OCI-LY7 (cell line): ENCODE measurements at regions not wholly inside any gene's neighbourhood (a gene's known extent, or its start where the extent isn't known, plus 50 kb on each side); places are given as distances from the start of the nearest gene placed in this dataset.

Experiments used
- BruUV-seq: library from RNA; stranded (reverse); fragments of 400-500 nt; replicated peaks from 2 replicates; lab custom pipeline; 2021; lab: Mats Ljungman, UMichigan
- CTCF ChIA-PET: fragments of 300-600 bp; sonication (Branson Sonifier 250); formaldehyde crosslinking; loops from one replicate; lab custom pipeline; 2022; ENCODE audit warnings: antibody characterized with exemption; ENCODE audit not compliant: unreplicated experiment; lab: Charles Lee
- POLR2A ChIA-PET: fragments of 300-600 bp; sonication (Branson Sonifier 250); formaldehyde crosslinking; loops from one replicate; lab custom pipeline; 2022; ENCODE audit warnings: antibody characterized with exemption; lab: Charles Lee
- DNase-seq: peaks from one replicate; pipeline ENCODE4 v3.0.0-alpha.2; 2015; ENCODE audit warnings: low spot score
- H2AFZ ChIP-seq: fragments of 200-600 bp; sonication (generic), shearing (Covaris generic); 2 replicates; pipeline ENCODE4 v1.6.1; 2014; ENCODE audit warnings: mild to moderate bottlenecking, antibody characterized with exemption, low read length, moderate library complexity
- H3K27ac ChIP-seq: fragments of 200-600 bp; sonication (generic); 2 replicates; pipeline ENCODE4 v1.5.1; 2014; ENCODE audit warnings: mixed run types, low read depth, mild to moderate bottlenecking, moderate library complexity, low read length, inconsistent platforms; ENCODE audit not compliant: poor library complexity, severe bottlenecking
- H3K36me3 ChIP-seq: fragments of 200-600 bp; sonication (generic); 2 replicates; pipeline ENCODE4 v1.6.1; 2014; ENCODE audit warnings: mild to moderate bottlenecking, antibody characterized with exemption, low read length, moderate library complexity, mixed read lengths; ENCODE audit not compliant: insufficient read depth
- H3K4me1 ChIP-seq: fragments of 200-600 bp; sonication (generic); 2 replicates; pipeline ENCODE4 v1.5.1; 2014; ENCODE audit warnings: mild to moderate bottlenecking, low read length; ENCODE audit not compliant: insufficient read depth, poor library complexity, severe bottlenecking
- H3K4me2 ChIP-seq: fragments of 200-600 bp; sonication (generic); 2 replicates; pipeline ENCODE4 v1.6.1; 2014; ENCODE audit warnings: mild to moderate bottlenecking, low read length
- H3K4me3 ChIP-seq: fragments of 200-600 bp; sonication (generic); 2 replicates; pipeline ENCODE4 v1.5.1; 2014; ENCODE audit warnings: mild to moderate bottlenecking, low read depth, low read length; ENCODE audit not compliant: poor library complexity, severe bottlenecking
- H3K79me2 ChIP-seq: fragments of 200-600 bp; sonication (generic); 2 replicates; pipeline ENCODE4 v1.6.1; 2016; ENCODE audit warnings: low read depth, mild to moderate bottlenecking, low read length, moderate library complexity, mixed read lengths; ENCODE audit not compliant: insufficient read depth
- H3K9me2 ChIP-seq: fragments of 200-600 bp; sonication (generic); 2 replicates; pipeline ENCODE4 v1.6.1; 2016; ENCODE audit warnings: mild to moderate bottlenecking, low read length, mixed read lengths; ENCODE audit not compliant: insufficient read depth
- H3K9me3 ChIP-seq: fragments of 200-600 bp; sonication (generic); 2 replicates; pipeline ENCODE4 v1.6.1; 2014; ENCODE audit warnings: mild to moderate bottlenecking, mixed run types, low read length, mixed read lengths
- H4K20me1 ChIP-seq: fragments of 200-600 bp; sonication (generic); 2 replicates; pipeline ENCODE4 v1.6.1; 2014; ENCODE audit warnings: mild to moderate bottlenecking, antibody characterized with exemption, low read length, moderate library complexity, mixed read lengths; ENCODE audit not compliant: insufficient read depth
- EZH2phosphoT487 ChIP-seq: fragments of 200-600 bp; sonication (generic); IDR thresholded peaks from 2 replicates; pipeline ENCODE4 v1.6.1; 2018; ENCODE audit warnings: low read depth, borderline replicate concordance, mild to moderate bottlenecking, mixed run types, antibody characterized with exemption, low read length, moderate library complexity, mixed read lengths
- intact Hi-C: fragments of 100-400 bp; cut with micrococcal nuclease; formaldehyde crosslinking; loops from one replicate; pipeline ENCODE4 v1.10.0; 2022; ENCODE audit not compliant: unreplicated experiment
- TF ChIP-seq, protein P1 (sequence below): fragments of 200-600 bp; sonication (generic); conservative IDR thresholded peaks from 2 replicates; pipeline ENCODE4 v1.5.1; 2014; ENCODE audit warnings: mild to moderate bottlenecking, antibody characterized with exemption, low read length, moderate library complexity, mixed read lengths

GRCh38 chr14:61959348-61959747 is 197.1 kb downstream of the SNAPC1 start:
- no peaks in the 10 kb centered on the region for H3K36me3 ChIP-seq
- ChIA-PET POLR2A (interaction anchor here (0.5 kb wide), 1 partner anchor 69 kb away, joined by 3 read pairs; no protein-coding TSS in a partner anchor), CTCF (no interaction called here)
- TF ChIP-seq, protein P1, sequence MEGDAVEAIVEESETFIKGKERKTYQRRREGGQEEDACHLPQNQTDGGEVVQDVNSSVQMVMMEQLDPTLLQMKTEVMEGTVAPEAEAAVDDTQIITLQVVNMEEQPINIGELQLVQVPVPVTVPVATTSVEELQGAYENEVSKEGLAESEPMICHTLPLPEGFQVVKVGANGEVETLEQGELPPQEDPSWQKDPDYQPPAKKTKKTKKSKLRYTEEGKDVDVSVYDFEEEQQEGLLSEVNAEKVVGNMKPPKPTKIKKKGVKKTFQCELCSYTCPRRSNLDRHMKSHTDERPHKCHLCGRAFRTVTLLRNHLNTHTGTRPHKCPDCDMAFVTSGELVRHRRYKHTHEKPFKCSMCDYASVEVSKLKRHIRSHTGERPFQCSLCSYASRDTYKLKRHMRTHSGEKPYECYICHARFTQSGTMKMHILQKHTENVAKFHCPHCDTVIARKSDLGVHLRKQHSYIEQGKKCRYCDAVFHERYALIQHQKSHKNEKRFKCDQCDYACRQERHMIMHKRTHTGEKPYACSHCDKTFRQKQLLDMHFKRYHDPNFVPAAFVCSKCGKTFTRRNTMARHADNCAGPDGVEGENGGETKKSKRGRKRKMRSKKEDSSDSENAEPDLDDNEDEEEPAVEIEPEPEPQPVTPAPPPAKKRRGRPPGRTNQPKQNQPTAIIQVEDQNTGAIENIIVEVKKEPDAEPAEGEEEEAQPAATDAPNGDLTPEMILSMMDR, result no peak
- TF ChIP-seq EZH2phosphoT487, result no peak
- H3K4me2 ChIP-seq, result no peak overlapping the region
- H4K20me1 ChIP-seq, result no peaks in the 10 kb centered on the region
- H2AFZ ChIP-seq, result no peak overlapping the region
- H3K4me1 ChIP-seq, result no peaks in the 10 kb centered on the region
- no peak overlapping the region for H3K27ac ChIP-seq
- H3K9me3 ChIP-seq, result no peaks in the 10 kb centered on the region
- no peak for DNase-seq
- BruUV-seq, result no TSS peak
- no peaks in the 10 kb centered on the region for H3K79me2 ChIP-seq
- no peaks in the 10 kb centered on the region for H3K9me2 ChIP-seq
- intact Hi-C loops, result no loop called here
- no peak overlapping the region for H3K4me3 ChIP-seq

DNA sequence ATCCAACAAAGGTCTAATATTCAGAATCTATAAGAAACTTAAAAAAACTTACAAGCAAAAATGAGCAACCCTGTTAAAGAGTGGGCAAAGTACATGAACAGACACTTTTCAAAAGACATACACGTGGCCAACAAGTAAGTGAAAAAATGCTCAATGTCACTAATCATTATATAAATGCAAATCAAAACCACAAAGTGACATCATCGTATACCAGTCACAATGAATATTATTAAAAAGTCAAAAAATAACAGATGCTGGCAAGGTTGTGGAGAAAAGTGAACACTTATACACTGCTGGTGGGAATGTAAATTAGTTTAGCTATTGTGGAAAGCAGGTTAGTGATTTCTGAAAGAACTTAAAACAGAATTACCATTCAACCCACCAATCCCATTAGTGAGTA is 199.1 kb downstream of the SNAPC1 start:
- no peak for DNase-seq
- H3K4me2 ChIP-seq, result no peak overlapping the region
- no peaks in the 10 kb centered on the region for H3K4me1 ChIP-seq
- ChIA-PET CTCF (no interaction called here), POLR2A (no interaction called here)
- intact Hi-C loops, result no loop called here
- no peaks in the 10 kb centered on the region for H3K9me3 ChIP-seq
- H2AFZ ChIP-seq, result no peak overlapping the region
- no peak overlapping the region for H3K27ac ChIP-seq
- H3K36me3 ChIP-seq, result no peaks in the 10 kb centered on the region
- no peaks in the 10 kb centered on the region for H3K9me2 ChIP-seq
- H3K79me2 ChIP-seq, result no peaks in the 10 kb centered on the region
- H3K4me3 ChIP-seq, result no peak overlapping the region
- TF ChIP-seq, protein P1, result no peak
- no peak for TF ChIP-seq EZH2phosphoT487
- no TSS peak for BruUV-seq
- H4K20me1 ChIP-seq, result no peaks in the 10 kb centered on the region

GRCh38 chr14:61963926-61964325 is 201.7 kb downstream of the SNAPC1 start:
- intact Hi-C loops, result no loop called here
- ChIA-PET POLR2A (no interaction called here), CTCF (no interaction called here)
- no peaks in the 10 kb centered on the region for H3K79me2 ChIP-seq
- no TSS peak for BruUV-seq
- no peak overlapping the region for H3K4me2 ChIP-seq
- no peak overlapping the region for H2AFZ ChIP-seq
- H3K9me3 ChIP-seq, result no peaks in the 10 kb centered on the region
- no peaks in the 10 kb centered on the region for H3K4me1 ChIP-seq
- TF ChIP-seq EZH2phosphoT487, result no peak
- TF ChIP-seq, protein P1, result no peak
- DNase-seq, result no peak
- H4K20me1 ChIP-seq, result no peaks in the 10 kb centered on the region
- no peaks in the 10 kb centered on the region for H3K36me3 ChIP-seq
- H3K4me3 ChIP-seq, result no peak overlapping the region
- H3K27ac ChIP-seq, result no peak overlapping the region
- H3K9me2 ChIP-seq, result no peaks in the 10 kb centered on the region
